ENCODE measurements at regions not wholly inside any gene's neighbourhood (a gene's known extent, or its start where the extent isn't known, plus 50 kb on each side); places are given as distances from the start of the nearest gene placed in this dataset.

DNA sequence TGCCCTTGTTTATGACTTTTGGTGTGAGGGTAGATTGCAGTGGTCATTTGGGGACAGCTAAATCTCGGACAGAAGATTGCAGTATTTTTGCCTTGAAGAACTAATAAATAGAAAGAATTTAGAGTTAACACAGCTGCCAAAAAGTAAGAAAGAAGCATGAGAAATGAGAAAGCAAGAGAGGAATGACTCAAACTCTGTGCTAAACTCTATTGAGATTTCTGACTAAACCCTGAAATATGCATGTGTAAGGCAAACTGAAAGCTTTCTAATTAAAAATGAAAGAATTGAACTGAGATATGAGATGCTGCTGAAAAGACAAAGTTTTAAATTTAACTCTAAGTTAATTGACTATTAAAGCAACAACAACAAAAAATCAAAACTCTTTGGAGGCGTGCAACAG lies 791.3 kb downstream of the RAB28 start:
- DNase-seq (ENCODE audit: low spot score in 2 of 2) = no peak
- Histone ChIP-seq H3K4me3 (no peak overlapping the region), H3K4me1 (no peaks in the 10 kb centered on the region), H3K27me3 (no peaks in the 10 kb centered on the region), H3K9me3 (no peaks in the 10 kb centered on the region), H3K36me3 (no peaks in the 10 kb centered on the region), H3K27ac (no peak overlapping the region)
- TF ChIP-seq, protein P1, sequence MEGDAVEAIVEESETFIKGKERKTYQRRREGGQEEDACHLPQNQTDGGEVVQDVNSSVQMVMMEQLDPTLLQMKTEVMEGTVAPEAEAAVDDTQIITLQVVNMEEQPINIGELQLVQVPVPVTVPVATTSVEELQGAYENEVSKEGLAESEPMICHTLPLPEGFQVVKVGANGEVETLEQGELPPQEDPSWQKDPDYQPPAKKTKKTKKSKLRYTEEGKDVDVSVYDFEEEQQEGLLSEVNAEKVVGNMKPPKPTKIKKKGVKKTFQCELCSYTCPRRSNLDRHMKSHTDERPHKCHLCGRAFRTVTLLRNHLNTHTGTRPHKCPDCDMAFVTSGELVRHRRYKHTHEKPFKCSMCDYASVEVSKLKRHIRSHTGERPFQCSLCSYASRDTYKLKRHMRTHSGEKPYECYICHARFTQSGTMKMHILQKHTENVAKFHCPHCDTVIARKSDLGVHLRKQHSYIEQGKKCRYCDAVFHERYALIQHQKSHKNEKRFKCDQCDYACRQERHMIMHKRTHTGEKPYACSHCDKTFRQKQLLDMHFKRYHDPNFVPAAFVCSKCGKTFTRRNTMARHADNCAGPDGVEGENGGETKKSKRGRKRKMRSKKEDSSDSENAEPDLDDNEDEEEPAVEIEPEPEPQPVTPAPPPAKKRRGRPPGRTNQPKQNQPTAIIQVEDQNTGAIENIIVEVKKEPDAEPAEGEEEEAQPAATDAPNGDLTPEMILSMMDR (IDR thresholded peaks at IDR 0.05) = no peak
- no peak for TF ChIP-seq POLR2AphosphoS5 (IDR thresholded peaks at IDR 0.05)
- TF ChIP-seq POLR2A (IDR thresholded peaks at IDR 0.05) = no peak
- intact Hi-C loops (cut with DNase I; ENCODE audit: low total_unique reads) = no loop called here

GRCh38 chr4:12691168-12691567 lies 793.0 kb downstream of the RAB28 start:
- no peaks in the 10 kb centered on the region for H3K9me3 ChIP-seq
- no peaks in the 10 kb centered on the region for H3K36me3 ChIP-seq
- H3K4me1 ChIP-seq = no peaks in the 10 kb centered on the region
- intact Hi-C loops (cut with DNase I; ENCODE audit: low total_unique reads) = no loop called here
- H3K27me3 ChIP-seq = no peaks in the 10 kb centered on the region
- no peak for TF ChIP-seq POLR2A (IDR thresholded peaks at IDR 0.05)
- TF ChIP-seq, protein P1 (IDR thresholded peaks at IDR 0.05) = no peak
- no peak for TF ChIP-seq POLR2AphosphoS5 (IDR thresholded peaks at IDR 0.05)
- DNase-seq (ENCODE audit: low spot score in 2 of 2) = no peak
- no peak overlapping the region for H3K27ac ChIP-seq
- H3K4me3 ChIP-seq = no peak overlapping the region

DNA sequence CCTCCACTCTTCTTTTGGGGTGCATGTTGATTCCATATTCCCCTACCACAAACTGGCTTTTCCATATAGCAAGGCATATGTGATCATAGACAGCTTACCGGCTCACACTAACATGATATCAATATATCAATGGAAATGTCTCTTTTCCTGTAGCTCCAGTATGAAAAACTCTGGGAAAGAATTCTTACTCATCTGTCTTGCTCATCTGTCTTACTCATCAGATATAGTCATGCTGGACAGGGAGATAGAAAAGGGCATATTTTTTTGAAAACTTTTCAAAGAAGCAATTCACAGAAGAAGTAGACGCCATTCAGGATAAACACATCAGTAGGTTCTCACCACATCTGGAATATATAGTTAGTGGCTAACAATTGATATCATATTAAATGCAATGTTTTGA lies 794.7 kb downstream of the RAB28 start:
- no peak for DNase-seq (ENCODE audit: low spot score in 2 of 2)
- H3K27ac ChIP-seq = no peak overlapping the region
- no peaks in the 10 kb centered on the region for H3K27me3 ChIP-seq
- TF ChIP-seq POLR2A (IDR thresholded peaks at IDR 0.05) = no peak
- TF ChIP-seq, protein P1 (IDR thresholded peaks at IDR 0.05) = no peak
- no peak for TF ChIP-seq POLR2AphosphoS5 (IDR thresholded peaks at IDR 0.05)
- no peaks in the 10 kb centered on the region for H3K9me3 ChIP-seq
- H3K36me3 ChIP-seq = no peaks in the 10 kb centered on the region
- no peaks in the 10 kb centered on the region for H3K4me1 ChIP-seq
- no peak overlapping the region for H3K4me3 ChIP-seq
- intact Hi-C loops (cut with DNase I; ENCODE audit: low total_unique reads) = no loop called here

- intact Hi-C loops (cut with DNase I; ENCODE audit: low total_unique reads) = no loop called here
- H3K9me3 ChIP-seq = peaks cover 5 to 6% of the 10 kb centered on the region in 2 donors
- no peak overlapping the region for H3K27ac ChIP-seq
- TF ChIP-seq, protein P1 (IDR thresholded peaks at IDR 0.05) = no peak
- TF ChIP-seq POLR2AphosphoS5 (IDR thresholded peaks at IDR 0.05) = no peak
- no peak for TF ChIP-seq POLR2A (IDR thresholded peaks at IDR 0.05)
- no peaks in the 10 kb centered on the region for H3K4me1 ChIP-seq
- H3K36me3 ChIP-seq = no peaks in the 10 kb centered on the region
- H3K27me3 ChIP-seq = no peaks in the 10 kb centered on the region
- DNase-seq (ENCODE audit: low spot score in 2 of 2) = no peak
- H3K4me3 ChIP-seq = no peak overlapping the region
Observed at GRCh38 chr4:12679217-12679616, 804.9 kb downstream of the RAB28 start.

DNA sequence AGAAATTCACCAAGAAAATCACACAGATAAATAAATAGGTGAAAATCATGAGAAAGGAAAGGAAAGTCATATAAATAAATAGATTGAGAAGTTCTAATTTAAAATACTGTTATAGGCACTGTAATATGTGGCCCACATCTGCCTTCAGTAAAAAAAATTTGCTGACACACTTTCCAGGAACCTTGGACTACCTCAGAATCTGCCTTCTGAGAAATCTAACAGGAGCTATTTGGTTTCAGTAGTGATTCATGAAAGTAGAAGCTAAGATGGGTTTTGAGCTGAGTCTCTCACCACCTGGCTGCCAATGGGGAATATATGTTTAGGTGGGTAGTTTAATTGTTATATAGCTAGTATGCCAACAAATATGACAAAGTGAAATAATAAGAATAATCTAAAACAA lies 810.0 kb downstream of the RAB28 start:
- Histone ChIP-seq H3K4me3 (no peak overlapping the region), H3K27me3 (no peaks in the 10 kb centered on the region), H3K4me1 (no peaks in the 10 kb centered on the region), H3K27ac (no peak overlapping the region), H3K36me3 (no peaks in the 10 kb centered on the region), H3K9me3 (peaks cover 5 to 6% of the 10 kb centered on the region in 2 donors)
- TF ChIP-seq, protein P1 (IDR thresholded peaks at IDR 0.05) = no peak
- TF ChIP-seq POLR2AphosphoS5 (IDR thresholded peaks at IDR 0.05) (no peak), POLR2A (IDR thresholded peaks at IDR 0.05) (no peak)
- intact Hi-C loops (cut with DNase I; ENCODE audit: low total_unique reads) = no loop called here
- DNase-seq (ENCODE audit: low spot score in 2 of 2) = no peak
